ENCODE measurements at regions not wholly inside any gene's neighbourhood (a gene's known extent, or its start where the extent isn't known, plus 50 kb on each side); places are given as distances from the start of the nearest gene placed in this dataset.

- TF ChIP-seq ZNF274 (IDR thresholded peaks at IDR 0.05; ENCODE audit: low read depth, low read length): no peak
- no peak for TF ChIP-seq SUZ12 (IDR thresholded peaks at IDR 0.05; ENCODE audit: extremely low read depth, insufficient read depth, insufficient read length)
- TF ChIP-seq YY1 (IDR thresholded peaks at IDR 0.05; ENCODE audit: insufficient read depth, insufficient read length): no peak
Measured at GRCh38 chr2:226020176-226020575, 620.7 kb downstream of the NYAP2 start.
